ENCODE measurements at regions not wholly inside any gene's neighbourhood (a gene's known extent, or its start where the extent isn't known, plus 50 kb on each side); places are given as distances from the start of the nearest gene placed in this dataset.

DNA sequence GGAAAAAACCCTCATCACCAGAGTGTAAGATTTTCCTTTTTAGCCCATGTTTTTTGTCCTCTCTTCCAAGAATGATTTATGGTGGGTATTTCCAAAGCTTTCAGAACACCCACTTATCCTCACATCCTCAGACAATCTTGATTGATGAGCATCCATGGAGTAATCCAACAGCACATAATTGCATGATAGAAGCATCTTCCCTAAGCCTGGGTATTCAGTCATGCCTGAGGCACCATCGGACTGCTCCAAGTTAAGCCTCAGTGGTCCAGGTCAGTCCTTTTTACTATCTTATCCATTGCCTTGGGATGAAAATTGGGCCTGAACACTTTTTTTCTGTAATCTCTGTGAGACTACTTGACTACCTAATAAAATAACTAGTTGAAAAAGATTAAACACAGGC, 676.0 kb upstream of the SEMA6D start:
- TF ChIP-seq, protein P1, sequence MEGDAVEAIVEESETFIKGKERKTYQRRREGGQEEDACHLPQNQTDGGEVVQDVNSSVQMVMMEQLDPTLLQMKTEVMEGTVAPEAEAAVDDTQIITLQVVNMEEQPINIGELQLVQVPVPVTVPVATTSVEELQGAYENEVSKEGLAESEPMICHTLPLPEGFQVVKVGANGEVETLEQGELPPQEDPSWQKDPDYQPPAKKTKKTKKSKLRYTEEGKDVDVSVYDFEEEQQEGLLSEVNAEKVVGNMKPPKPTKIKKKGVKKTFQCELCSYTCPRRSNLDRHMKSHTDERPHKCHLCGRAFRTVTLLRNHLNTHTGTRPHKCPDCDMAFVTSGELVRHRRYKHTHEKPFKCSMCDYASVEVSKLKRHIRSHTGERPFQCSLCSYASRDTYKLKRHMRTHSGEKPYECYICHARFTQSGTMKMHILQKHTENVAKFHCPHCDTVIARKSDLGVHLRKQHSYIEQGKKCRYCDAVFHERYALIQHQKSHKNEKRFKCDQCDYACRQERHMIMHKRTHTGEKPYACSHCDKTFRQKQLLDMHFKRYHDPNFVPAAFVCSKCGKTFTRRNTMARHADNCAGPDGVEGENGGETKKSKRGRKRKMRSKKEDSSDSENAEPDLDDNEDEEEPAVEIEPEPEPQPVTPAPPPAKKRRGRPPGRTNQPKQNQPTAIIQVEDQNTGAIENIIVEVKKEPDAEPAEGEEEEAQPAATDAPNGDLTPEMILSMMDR (IDR thresholded peaks at IDR 0.05), result no peak
- TF ChIP-seq EZH2 (IDR thresholded peaks at IDR 0.05; ENCODE audit: borderline replicate concordance, insufficient read depth, low read depth, low read length, poor library complexity, severe bottlenecking), result no peak

All from B cell (primary cell).